H1 (cell line): ENCODE measurements at regions not wholly inside any gene's neighbourhood (a gene's known extent, or its start where the extent isn't known, plus 50 kb on each side); places are given as distances from the start of the nearest gene placed in this dataset.

ENCODE experiments used
- CTCF ChIA-PET: fragments of 300-600 bp; sonication (Branson Sonifier 250); formaldehyde crosslinking; loops from one replicate; lab custom pipeline; 2021; ENCODE audit not compliant: partially characterized antibody; lab: Charles Lee
- POLR2A ChIA-PET: fragments of 300-600 bp; sonication (Branson Sonifier 250); formaldehyde crosslinking; loops from one replicate; lab custom pipeline; 2021; ENCODE audit warnings: inconsistent platforms; ENCODE audit not compliant: partially characterized antibody; lab: Charles Lee
- DNase-seq, 2 experiments: peaks; one replicate each; pipeline versions ENCODE4 v3.0.0 to v3.0.0-alpha.2; 2010 to 2022; ENCODE audit warnings: low spot score in 2 of 2, low read depth in 1 of 2, mixed read lengths in 1 of 2
- FAIRE-seq: peaks from 2 replicates; lab custom pipeline; 2011; peaks lifted over from hg19 to GRCh38; lab: Jason Lieb, UNC
- H2AFZ ChIP-seq: 2 replicates; pipeline ENCODE4 v1.8.1; 2012; ENCODE audit warnings: low read length, inconsistent platforms
- H2AK5ac ChIP-seq: 2 replicates; pipeline ENCODE4 v1.6.1; 2013; ENCODE audit warnings: low read depth, low read length
- H2BK120ac ChIP-seq: replicated peaks from 2 replicates; pipeline ENCODE3; 2013; ENCODE audit warnings: low read depth, low read length, inconsistent platforms
- H2BK12ac ChIP-seq: 2 replicates; pipeline ENCODE4 v1.6.1; 2013; ENCODE audit warnings: low read depth, low read length
- H2BK15ac ChIP-seq: 2 replicates; pipeline ENCODE4 v1.6.1; 2013; ENCODE audit warnings: low read length
- H2BK20ac ChIP-seq: 2 replicates; pipeline ENCODE4 v1.6.1; 2013; ENCODE audit warnings: low read length
- H2BK5ac ChIP-seq: 2 replicates; pipeline ENCODE4 v1.6.1; 2013; ENCODE audit warnings: low read depth, low read length
- H3K14ac ChIP-seq: 2 replicates; pipeline ENCODE4 v1.6.1; 2013; ENCODE audit warnings: inconsistent platforms; ENCODE audit not compliant: insufficient read length
- H3K18ac ChIP-seq: 2 replicates; pipeline ENCODE4 v1.6.1; 2013; ENCODE audit warnings: low read length; ENCODE audit errors: extremely low read depth
- H3K23ac ChIP-seq: 2 replicates; pipeline ENCODE4 v1.6.1; 2013; ENCODE audit warnings: inconsistent platforms; ENCODE audit not compliant: insufficient read length
- H3K23me2 ChIP-seq: 2 replicates; pipeline ENCODE4 v1.6.1; 2013; ENCODE audit warnings: low read depth, low read length
- H3K27ac ChIP-seq: 2 replicates; pipeline ENCODE4 v1.6.1; 2011; ENCODE audit warnings: low read depth, low read length, inconsistent platforms
- H3K27me3 ChIP-seq, 4 experiments: replicated peaks in 1 of 4; 1 replicate in 1 of 4; 2 replicates in 3 of 4; pipeline versions ENCODE4 v1.6.1 to v1.8.1; 2011 to 2013; ENCODE audit warnings: low read length in 3 of 4, mild to moderate bottlenecking in 3 of 4, inconsistent platforms in 2 of 4, mixed read lengths in 2 of 4, moderate library complexity in 1 of 4; ENCODE audit not compliant: control insufficient read depth in 3 of 4, insufficient read depth in 3 of 4; ENCODE audit errors: extremely low read depth in 1 of 4
- H3K36me3 ChIP-seq, 4 experiments: 2 replicates each; pipeline versions ENCODE4 v1.6.1 to v1.8.1; 2011 to 2013; ENCODE audit warnings: mild to moderate bottlenecking in 4 of 4, low read length in 3 of 4, moderate library complexity in 2 of 4, control low read depth in 1 of 4, inconsistent platforms in 1 of 4; ENCODE audit not compliant: insufficient read depth in 4 of 4, control insufficient read depth in 2 of 4
- H3K4ac ChIP-seq: replicated peaks from 2 replicates; pipeline ENCODE3; 2013; ENCODE audit warnings: low read length, low read depth, mixed read lengths, inconsistent platforms; ENCODE audit not compliant: insufficient read length
- H3K4me1 ChIP-seq, 4 experiments: replicated peaks in 1 of 4; 1 replicate in 1 of 4; 2 replicates in 3 of 4; pipeline versions ENCODE4 v1.6.1 to v1.8.1; 2011 to 2013; ENCODE audit warnings: low read length in 3 of 4, inconsistent platforms in 2 of 4, mixed read lengths in 1 of 4; ENCODE audit not compliant: insufficient read depth in 4 of 4, control insufficient read depth in 3 of 4
- H3K4me2 ChIP-seq, 2 experiments: 2 replicates each; pipeline versions ENCODE4 v1.6.1 to v1.8.1; 2011 to 2013; ENCODE audit warnings: low read depth in 2 of 2, low read length in 2 of 2, control low read depth in 1 of 2, inconsistent platforms in 1 of 2, mild to moderate bottlenecking in 1 of 2; ENCODE audit not compliant: insufficient read depth in 1 of 2
- H3K4me3 ChIP-seq, 4 experiments: fragments of 200-600, 300-600 bp in 1 of 4; sonication (generic), shearing (Covaris generic), sonication (Bioruptor Twin) in 1 of 4; 2 replicates each; pipeline versions ENCODE4 v1.5.1 to v1.8.1; 2011 to 2016; ENCODE audit warnings: low read length in 4 of 4, low read depth in 3 of 4, control low read depth in 2 of 4, inconsistent platforms in 2 of 4, mild to moderate bottlenecking in 2 of 4, mixed read lengths in 1 of 4, moderate library complexity in 1 of 4; ENCODE audit not compliant: insufficient read depth in 2 of 4; ENCODE audit errors: extremely low read depth in 1 of 4
- H3K56ac ChIP-seq: replicated peaks from 2 replicates; pipeline ENCODE3; 2013; ENCODE audit warnings: low read depth, mild to moderate bottlenecking, mixed read lengths, low read length, inconsistent platforms; ENCODE audit not compliant: insufficient read length
- H3K79me1 ChIP-seq: 2 replicates; pipeline ENCODE4 v1.6.1; 2013; ENCODE audit warnings: low read depth, low read length, control low read depth
- H3K79me2 ChIP-seq, 2 experiments: 2 replicates each; pipeline versions ENCODE4 v1.6.1 to v1.8.1; 2012 to 2013; ENCODE audit warnings: low read length in 2 of 2, mild to moderate bottlenecking in 2 of 2, inconsistent platforms in 1 of 2; ENCODE audit not compliant: insufficient read depth in 2 of 2, control insufficient read depth in 1 of 2
- H3K9ac ChIP-seq, 4 experiments: replicated peaks in 1 of 4; 1 replicate in 1 of 4; 2 replicates in 3 of 4; pipeline versions ENCODE4 v1.6.1 to v1.8.1; 2011 to 2013; ENCODE audit warnings: low read depth in 3 of 4, low read length in 3 of 4, control low read depth in 2 of 4, mild to moderate bottlenecking in 2 of 4, moderate library complexity in 2 of 4, inconsistent platforms in 1 of 4; ENCODE audit errors: extremely low read depth in 1 of 4
- H3K9me3 ChIP-seq, 2 experiments: 2 replicates each; pipeline versions ENCODE4 v1.6.1 to v1.8.1; 2012 to 2013; ENCODE audit warnings: mild to moderate bottlenecking in 2 of 2, moderate library complexity in 2 of 2, control low read depth in 1 of 2, inconsistent platforms in 1 of 2, low read depth in 1 of 2, low read length in 1 of 2, mixed read lengths in 1 of 2; ENCODE audit not compliant: insufficient read depth in 2 of 2
- H4K20me1 ChIP-seq, 2 experiments: replicated peaks in 1 of 2; 2 replicates each; pipeline versions ENCODE3 to v1.8.1; 2011 to 2013; ENCODE audit warnings: inconsistent platforms in 2 of 2, low read length in 2 of 2, mild to moderate bottlenecking in 1 of 2; ENCODE audit not compliant: insufficient read depth in 2 of 2, control insufficient read depth in 1 of 2
- H4K5ac ChIP-seq: 2 replicates; pipeline ENCODE4 v1.6.1; 2013; ENCODE audit warnings: low read length, low read depth, mixed read lengths, inconsistent platforms; ENCODE audit not compliant: insufficient read length
- H4K8ac ChIP-seq: 2 replicates; pipeline ENCODE4 v1.8.0; 2013; ENCODE audit warnings: mild to moderate bottlenecking, moderate library complexity, low read length, inconsistent platforms; ENCODE audit not compliant: insufficient read depth; ENCODE audit errors: extremely low read depth
- H4K91ac ChIP-seq: replicated peaks from 2 replicates; pipeline ENCODE3; 2013; ENCODE audit warnings: low read length, mixed read lengths, inconsistent platforms; ENCODE audit not compliant: insufficient read length
- BRCA1 ChIP-seq: IDR thresholded peaks from 2 replicates; pipeline ENCODE4 v1.6.1; 2012; ENCODE audit warnings: low read depth, low read length, improper control_type of control experiment
- CEBPB ChIP-seq: IDR thresholded peaks from 2 replicates; pipeline ENCODE4 v1.6.1; 2012; ENCODE audit warnings: low read depth, low read length
- EP300 ChIP-seq, 2 experiments: IDR thresholded peaks; 1 replicate in 1 of 2; 2 replicates in 1 of 2; pipeline ENCODE4 v1.6.1; 2011 to 2012; ENCODE audit warnings: low read depth in 2 of 2, low read length in 2 of 2, mild to moderate bottlenecking in 2 of 2, borderline replicate concordance in 1 of 2, inconsistent platforms in 1 of 2, moderate library complexity in 1 of 2
- GABPA ChIP-seq: IDR thresholded peaks from 2 replicates; pipeline ENCODE4 v1.6.1; 2011; ENCODE audit warnings: mild to moderate bottlenecking, low read length, moderate library complexity, borderline replicate concordance; ENCODE audit not compliant: insufficient read depth
- KDM1A ChIP-seq: fragments of 200-600, 300-600 bp; sonication (generic); IDR thresholded peaks from 2 replicates; pipeline ENCODE4 v1.7.1; 2016; ENCODE audit warnings: mild to moderate bottlenecking, low read length, borderline replicate concordance
- NANOG ChIP-seq: IDR thresholded peaks from 2 replicates; pipeline ENCODE4 v1.6.1; 2011; ENCODE audit warnings: low read length, low read depth, mild to moderate bottlenecking, inconsistent platforms; ENCODE audit not compliant: insufficient read depth, poor library complexity, severe bottlenecking
- POLR2A ChIP-seq, 2 experiments: IDR thresholded peaks; 1 replicate in 1 of 2; 2 replicates in 1 of 2; pipeline ENCODE4 v1.6.1; 2011; ENCODE audit warnings: low read depth in 2 of 2, low read length in 2 of 2, mild to moderate bottlenecking in 2 of 2; ENCODE audit errors: control extremely low read depth in 1 of 2
- POLR2AphosphoS5 ChIP-seq: IDR thresholded peaks from 2 replicates; pipeline ENCODE4 v1.6.1; 2011; ENCODE audit warnings: low read depth, low read length
- RAD21 ChIP-seq, 2 experiments: IDR thresholded peaks in 1 of 2; conservative IDR thresholded peaks in 1 of 2; 2 replicates each; pipeline ENCODE4 v1.6.1; 2011; ENCODE audit warnings: low read depth in 2 of 2, low read length in 2 of 2, improper control_type of control experiment in 1 of 2, inconsistent platforms in 1 of 2, mild to moderate bottlenecking in 1 of 2, moderate library complexity in 1 of 2
- RNF2 ChIP-seq: fragments of 200-900, 300-1000 bp; sonication (generic); IDR thresholded peaks from 2 replicates; pipeline ENCODE4 v1.7.1; 2016; ENCODE audit warnings: borderline replicate concordance, low read depth, mild to moderate bottlenecking, antibody characterized with exemption, low read length; ENCODE audit not compliant: poor library complexity, severe bottlenecking; ENCODE audit errors: missing control alignments
- SP4 ChIP-seq: IDR thresholded peaks from 2 replicates; pipeline ENCODE4 v1.6.1; 2012; ENCODE audit warnings: low read length, inconsistent platforms
- TEAD4 ChIP-seq: IDR thresholded peaks from 2 replicates; pipeline ENCODE4 v1.6.1; 2012; ENCODE audit warnings: low read depth, low read length, inconsistent platforms, mixed read lengths
- WGBS, 2 experiments: shearing (Covaris generic) in 1 of 2; methylation state at CpG; one replicate each; pipeline versions ENCODE4 v1.1.6 to v1.1.7; 2013 to 2015; ENCODE audit warnings: low lambda C conversion rate in 2 of 2, mixed read lengths in 2 of 2, inconsistent platforms in 1 of 2, low coverage in 1 of 2, missing lambda C conversion rate in 1 of 2; ENCODE audit not compliant: insufficient replicate concordance in 2 of 2, insufficient coverage in 1 of 2, insufficient read length in 1 of 2; ENCODE audit errors: extremely low coverage in 1 of 2, missing lambda C conversion rate in 1 of 2; 5-methylcytosine and 5-hydroxymethylcytosine counted together
- TF ChIP-seq, protein P1 (sequence below): IDR thresholded peaks from 2 replicates; pipeline ENCODE4 v1.6.1; 2011; ENCODE audit warnings: low read depth, mild to moderate bottlenecking, low read length; ENCODE audit not compliant: insufficient read depth
- TF ChIP-seq, protein P2 (sequence below): IDR thresholded peaks from 2 replicates; pipeline ENCODE4 v1.6.1; 2012; ENCODE audit warnings: inconsistent platforms

DNA sequence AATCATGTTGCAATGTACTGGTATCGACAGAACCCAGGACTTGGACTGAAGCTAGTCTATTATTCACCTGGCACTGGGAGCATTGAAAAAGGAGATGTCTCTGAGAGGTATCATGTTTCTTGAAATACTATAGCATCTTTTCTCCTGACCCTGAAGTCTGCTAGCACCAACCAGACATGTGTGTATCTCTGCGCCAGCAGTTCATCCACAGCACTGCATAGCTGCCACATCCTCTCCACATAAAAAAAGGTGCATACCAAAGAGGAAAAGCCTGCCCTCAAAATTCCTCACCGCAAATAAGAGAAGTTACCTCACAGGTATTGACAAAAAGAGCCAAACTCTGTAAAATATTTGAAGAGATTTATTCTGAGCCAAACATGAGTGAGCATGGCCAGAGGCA is 99.5 kb upstream of the PRSS3 start:
- no peak overlapping the region for H3K18ac ChIP-seq
- 87% methylated on average over 3 of the region's 3 CpGs; no CpG with 5 or more reads in 1 of the 2 experiments for WGBS, 2 experiments
- no peak overlapping the region for H4K5ac ChIP-seq
- no peak overlapping the region for H3K56ac ChIP-seq
- H3K79me1 ChIP-seq: no peaks in the 10 kb centered on the region
- H2BK5ac ChIP-seq: no peak overlapping the region
- H2BK120ac ChIP-seq: no peak overlapping the region
- no peak overlapping the region for H2BK12ac ChIP-seq
- no peak overlapping the region for H2AFZ ChIP-seq
- H3K23ac ChIP-seq: no peak overlapping the region
- H3K36me3 ChIP-seq: no peaks in the 10 kb centered on the region
- H3K4ac ChIP-seq: no peak overlapping the region
- no peak overlapping the region for H2BK15ac ChIP-seq
- no peak overlapping the region for H3K9ac ChIP-seq
- no peaks in the 10 kb centered on the region for H3K27me3 ChIP-seq
- H3K79me2 ChIP-seq: no peaks in the 10 kb centered on the region
- H2AK5ac ChIP-seq: no peak overlapping the region
- H3K4me1 ChIP-seq: peaks cover 0 to 2% (median under 1%) of the 10 kb centered on the region in 4 experiments; a peak in 1 of 7 replicates
- H2BK20ac ChIP-seq: no peak overlapping the region
- no peak overlapping the region for H3K4me2 ChIP-seq
- no peak for DNase-seq
- H3K27ac ChIP-seq: no peak overlapping the region
- no peaks in the 10 kb centered on the region for H4K20me1 ChIP-seq
- H3K9me3 ChIP-seq: no peaks in the 10 kb centered on the region
- H4K91ac ChIP-seq: no peak overlapping the region
- no peaks in the 10 kb centered on the region for H3K23me2 ChIP-seq
- H3K4me3 ChIP-seq: no peak overlapping the region
- H4K8ac ChIP-seq: no peak overlapping the region
- FAIRE-seq: no peak
- ChIA-PET CTCF (interaction anchor here (1.5 kb wide), 1 partner anchor 14 kb away, joined by 3 read pairs; no protein-coding TSS in a partner anchor), POLR2A (no interaction called here)
- H3K14ac ChIP-seq: no peak overlapping the region
- no peak for TF ChIP-seq RNF2
- no peak for TF ChIP-seq RAD21 (IDR thresholded peaks at IDR 0.05 in 1 of 2, conservative IDR thresholded peaks at IDR 0.05 in 1 of 2; ENCODE audit: low read depth in 2 of 2, low read length in 2 of 2)
- TF ChIP-seq EP300 (IDR thresholded peaks at IDR 0.05; ENCODE audit: borderline replicate concordance in 1 of 2, low read depth in 2 of 2, low read length in 2 of 2): no peak
- TF ChIP-seq POLR2A (IDR thresholded peaks at IDR 0.05; ENCODE audit: control extremely low read depth in 1 of 2, low read depth in 2 of 2, low read length in 2 of 2): no peak
- TF ChIP-seq KDM1A: no peak
- TF ChIP-seq, protein P1, sequence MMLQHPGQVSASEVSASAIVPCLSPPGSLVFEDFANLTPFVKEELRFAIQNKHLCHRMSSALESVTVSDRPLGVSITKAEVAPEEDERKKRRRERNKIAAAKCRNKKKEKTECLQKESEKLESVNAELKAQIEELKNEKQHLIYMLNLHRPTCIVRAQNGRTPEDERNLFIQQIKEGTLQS: no peak
- TF ChIP-seq TEAD4: no peak
- no peak for TF ChIP-seq POLR2AphosphoS5
- TF ChIP-seq BRCA1: no peak
- TF ChIP-seq, protein P2, sequence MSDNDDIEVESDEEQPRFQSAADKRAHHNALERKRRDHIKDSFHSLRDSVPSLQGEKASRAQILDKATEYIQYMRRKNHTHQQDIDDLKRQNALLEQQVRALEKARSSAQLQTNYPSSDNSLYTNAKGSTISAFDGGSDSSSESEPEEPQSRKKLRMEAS: no peak
- no peak for TF ChIP-seq NANOG
- no peak for TF ChIP-seq CEBPB
- TF ChIP-seq SP4: no peak
- no peak for TF ChIP-seq GABPA
